ENCODE measurements at regions not wholly inside any gene's neighbourhood (a gene's known extent, or its start where the extent isn't known, plus 50 kb on each side); places are given as distances from the start of the nearest gene placed in this dataset.

GRCh38 chr12:78559886-78560285, 304.7 kb upstream of the SYT1 start:
- no peaks in the 10 kb centered on the region for H3K36me3 ChIP-seq (ENCODE audit: low read depth, missing control alignments)
- H3K4me3 ChIP-seq: no peak overlapping the region
- H3K4me1 ChIP-seq: no peaks in the 10 kb centered on the region
- no peaks in the 10 kb centered on the region for H3K27me3 ChIP-seq
- H3K27ac ChIP-seq: no peak overlapping the region
- TF ChIP-seq CTCF (IDR thresholded peaks at IDR 0.05) (no peak), POLR2A (IDR thresholded peaks at IDR 0.05) (no peak)
- intact Hi-C loops (cut with DNase I; ENCODE audit: low total_unique reads): no loop called here
- no peaks in the 10 kb centered on the region for H3K9me3 ChIP-seq
- DNase-seq: no peak

GRCh38 chr12:78560633-78561032, 303.9 kb upstream of the SYT1 start:
- WGBS, 2 donors: 96 to 97% methylated on average over 5 of the region's 5 CpGs
- no peaks in the 10 kb centered on the region for H3K4me1 ChIP-seq
- no peaks in the 10 kb centered on the region for H3K36me3 ChIP-seq (ENCODE audit: low read depth, missing control alignments)
- no peak overlapping the region for H3K4me3 ChIP-seq
- no peak for DNase-seq
- H3K27ac ChIP-seq: no peak overlapping the region
- no peak for TF ChIP-seq POLR2A (IDR thresholded peaks at IDR 0.05)
- no peak for TF ChIP-seq CTCF (IDR thresholded peaks at IDR 0.05)
- H3K27me3 ChIP-seq: no peaks in the 10 kb centered on the region
- H3K9me3 ChIP-seq: no peaks in the 10 kb centered on the region
- intact Hi-C loops (cut with DNase I; ENCODE audit: low total_unique reads): no loop called here

GRCh38 chr12:78562368-78563205, 302.0 kb upstream of the SYT1 start:
- intact Hi-C loops (cut with DNase I; ENCODE audit: low total_unique reads): no loop called here
- DNase-seq: no peak
- Histone ChIP-seq H3K9me3 (no peaks in the 10 kb centered on the region), H3K27ac (no peak overlapping the region), H3K4me3 (no peak overlapping the region), H3K27me3 (no peaks in the 10 kb centered on the region), H3K36me3 (ENCODE audit: low read depth, missing control alignments) (no peaks in the 10 kb centered on the region), H3K4me1 (no peaks in the 10 kb centered on the region)
- 73 to 77% methylated on average over 2 of the region's 2 CpGs for WGBS, 2 donors
- TF ChIP-seq POLR2A (IDR thresholded peaks at IDR 0.05): no peak
- peak in 1 of 3 experiments; percentile 23 for TF ChIP-seq CTCF (IDR thresholded peaks at IDR 0.05)

GRCh38 chr12:78563826-78564225, 300.7 kb upstream of the SYT1 start:
- no peaks in the 10 kb centered on the region for H3K36me3 ChIP-seq (ENCODE audit: low read depth, missing control alignments)
- H3K4me1 ChIP-seq: peaks cover 4% of the 10 kb centered on the region
- DNase-seq: no peak
- H3K27me3 ChIP-seq: no peaks in the 10 kb centered on the region
- H3K27ac ChIP-seq: no peak overlapping the region
- WGBS, 2 donors: 79 to 88% methylated on average over 3 of the region's 3 CpGs
- TF ChIP-seq CTCF (IDR thresholded peaks at IDR 0.05) (no peak), POLR2A (IDR thresholded peaks at IDR 0.05) (no peak)
- intact Hi-C loops (cut with DNase I; ENCODE audit: low total_unique reads): no loop called here
- no peaks in the 10 kb centered on the region for H3K9me3 ChIP-seq
- no peak overlapping the region for H3K4me3 ChIP-seq

GRCh38 chr12:78566456-78566855, 298.1 kb upstream of the SYT1 start:
- Histone ChIP-seq H3K36me3 (ENCODE audit: low read depth, missing control alignments) (no peaks in the 10 kb centered on the region), H3K27ac (no peak overlapping the region), H3K27me3 (no peaks in the 10 kb centered on the region), H3K4me3 (no peak overlapping the region), H3K4me1 (peaks cover 4% of the 10 kb centered on the region), H3K9me3 (no peaks in the 10 kb centered on the region)
- TF ChIP-seq POLR2A (IDR thresholded peaks at IDR 0.05): no peak
- no peak for TF ChIP-seq CTCF (IDR thresholded peaks at IDR 0.05)
- DNase-seq: no peak
- 70 to 92% methylated on average over 3 of the region's 3 CpGs for WGBS, 2 donors
- intact Hi-C loops (cut with DNase I; ENCODE audit: low total_unique reads): no loop called here
